Panc1 (cell line): ENCODE measurements at regions not wholly inside any gene's neighbourhood (a gene's known extent, or its start where the extent isn't known, plus 50 kb on each side); places are given as distances from the start of the nearest gene placed in this dataset.

Experiments
- CTCF ChIP-seq: fragments of 450-650 bp; IDR thresholded peaks from 2 replicates; pipeline ENCODE4 v1.5.1; 2017; ENCODE audit warnings: mild to moderate bottlenecking
- POLR2AphosphoS5 ChIP-seq: IDR thresholded peaks from 2 replicates; pipeline ENCODE4 v1.6.1; 2012; ENCODE audit warnings: mild to moderate bottlenecking, low read depth, low read length, moderate library complexity
- REST ChIP-seq, 2 experiments: IDR thresholded peaks; 2 replicates each; pipeline ENCODE4 v1.6.1; 2011 to 2012; ENCODE audit warnings: low read depth in 2 of 2, control low read depth in 1 of 2, low read length in 1 of 2, mild to moderate bottlenecking in 1 of 2, moderate library complexity in 1 of 2; ENCODE audit not compliant: insufficient read depth in 1 of 2

GRCh38 chr7:8356071-8356470, 77.3 kb upstream of the NXPH1 start:
- TF ChIP-seq CTCF (no peak), REST (IDR thresholded peaks at IDR 0.05; ENCODE audit: insufficient read depth in 1 of 2, low read depth in 2 of 2, low read length in 1 of 2) (no peak), POLR2AphosphoS5 (no peak)
